Hepatocyte (in vitro differentiated cells): ENCODE measurements at regions not wholly inside any gene's neighbourhood (a gene's known extent, or its start where the extent isn't known, plus 50 kb on each side); places are given as distances from the start of the nearest gene placed in this dataset.
A peak's percentile ranks its signal among the peaks of the same experiment; 100 is the strongest.

Experiments used
- DNase-seq: peaks from one replicate; pipeline ENCODE4 v3.0.0-alpha.2; 2016; ENCODE audit warnings: low spot score
- H2AFZ ChIP-seq: fragments of 200-600 bp; sonication (generic); 2 replicates; pipeline ENCODE4 v1.6.0; 2016; ENCODE audit warnings: antibody characterized with exemption, mild to moderate bottlenecking
- H3K27ac ChIP-seq: fragments of 200-600 bp; sonication (generic); 2 replicates; pipeline ENCODE4 v1.5.1; 2016; ENCODE audit warnings: mild to moderate bottlenecking
- H3K27me3 ChIP-seq: fragments of 200-600 bp; sonication (generic); 2 replicates; pipeline ENCODE4 v1.6.1; 2016
- H3K36me3 ChIP-seq: fragments of 200-600 bp; sonication (generic); replicated peaks from 2 replicates; pipeline ENCODE4 v1.5.1; 2016; ENCODE audit warnings: low read depth; ENCODE audit not compliant: insufficient read depth
- H3K4me1 ChIP-seq: fragments of 200-600 bp; sonication (generic); 2 replicates; pipeline ENCODE4 v1.5.1; 2016; ENCODE audit warnings: mild to moderate bottlenecking, moderate library complexity; ENCODE audit not compliant: insufficient read depth
- H3K4me2 ChIP-seq: fragments of 200-600 bp; sonication (generic); 2 replicates; pipeline ENCODE4 v1.6.0; 2016
- H3K4me3 ChIP-seq: fragments of 200-600 bp; sonication (generic); 2 replicates; pipeline ENCODE4 v1.5.1; 2016; ENCODE audit warnings: mild to moderate bottlenecking
- H3K79me2 ChIP-seq: fragments of 200-600 bp; sonication (generic); 2 replicates; pipeline ENCODE4 v1.6.0; 2017; ENCODE audit warnings: mild to moderate bottlenecking
- H3K9me2 ChIP-seq: fragments of 200-600 bp; sonication (generic); replicated peaks from 2 replicates; pipeline ENCODE4 v1.6.0; 2017; ENCODE audit warnings: mild to moderate bottlenecking; ENCODE audit not compliant: insufficient read depth
- H3K9me3 ChIP-seq: fragments of 200-600 bp; sonication (generic); 2 replicates; pipeline ENCODE4 v1.5.1; 2016; ENCODE audit warnings: low read depth, mild to moderate bottlenecking
- H4K20me1 ChIP-seq: fragments of 200-600 bp; sonication (generic); 2 replicates; pipeline ENCODE4 v1.6.0; 2016; ENCODE audit warnings: mild to moderate bottlenecking; ENCODE audit not compliant: insufficient read depth, poor library complexity, severe bottlenecking
- CTCF ChIP-seq: fragments of 200-600 bp; sonication (generic); IDR thresholded peaks from 2 replicates; pipeline ENCODE4 v1.5.1; 2016; ENCODE audit warnings: antibody characterized with exemption, mild to moderate bottlenecking; ENCODE audit not compliant: poor library complexity
- EZH2 ChIP-seq: fragments of 200-600 bp; sonication (generic); IDR thresholded peaks from 2 replicates; pipeline ENCODE4 v1.6.1; 2016; ENCODE audit warnings: antibody characterized with exemption, mild to moderate bottlenecking, borderline replicate concordance
- EZH2phosphoT487 ChIP-seq: fragments of 200-600 bp; sonication (generic); IDR thresholded peaks from one replicate; pipeline ENCODE4 v1.6.1; 2018; ENCODE audit warnings: antibody characterized with exemption, mild to moderate bottlenecking, low read depth, moderate library complexity; ENCODE audit not compliant: unreplicated experiment, severe bottlenecking
- WGBS: methylation state at CpG from one replicate; pipeline ENCODE4 v1.1.6; 2016; ENCODE audit warnings: low lambda C conversion rate; ENCODE audit errors: missing lambda C conversion rate; 5-methylcytosine and 5-hydroxymethylcytosine counted together

GRCh38 chr4:137955595-137955994 is 286.6 kb downstream of the SLC7A11 start:
- Histone ChIP-seq H3K4me2 (no peak overlapping the region), H3K9me3 (no peaks in the 10 kb centered on the region), H3K4me3 (no peak overlapping the region), H3K27me3 (no peaks in the 10 kb centered on the region), H4K20me1 (no peaks in the 10 kb centered on the region), H3K4me1 (no peaks in the 10 kb centered on the region), H3K36me3 (no peaks in the 10 kb centered on the region), H3K79me2 (no peaks in the 10 kb centered on the region), H3K27ac (no peak overlapping the region), H3K9me2 (no peaks in the 10 kb centered on the region), H2AFZ (no peak overlapping the region)
- no peak for DNase-seq
- WGBS: 60% methylated on average over 1 of the region's 1 CpG
- TF ChIP-seq CTCF: no peak
- no peak for TF ChIP-seq EZH2
- TF ChIP-seq EZH2phosphoT487: no peak

- Histone ChIP-seq H3K27me3 (no peaks in the 10 kb centered on the region), H3K36me3 (no peaks in the 10 kb centered on the region), H3K9me2 (no peaks in the 10 kb centered on the region), H3K27ac (no peak overlapping the region), H3K79me2 (no peaks in the 10 kb centered on the region), H3K4me3 (no peak overlapping the region), H3K4me2 (no peak overlapping the region), H4K20me1 (no peaks in the 10 kb centered on the region), H3K4me1 (no peaks in the 10 kb centered on the region), H3K9me3 (no peaks in the 10 kb centered on the region), H2AFZ (no peak overlapping the region)
- 81% methylated on average over 2 of the region's 2 CpGs for WGBS
- DNase-seq: peak; percentile 6
- TF ChIP-seq EZH2phosphoT487 (no peak), CTCF (no peak), EZH2 (no peak)
Observed at GRCh38 chr4:137952116-137952515, 290.0 kb downstream of the SLC7A11 start.

- Histone ChIP-seq H3K27ac (no peak overlapping the region), H3K79me2 (no peaks in the 10 kb centered on the region), H3K9me3 (no peaks in the 10 kb centered on the region), H3K27me3 (no peaks in the 10 kb centered on the region), H4K20me1 (no peaks in the 10 kb centered on the region), H3K4me2 (no peak overlapping the region), H2AFZ (no peak overlapping the region), H3K4me1 (no peaks in the 10 kb centered on the region), H3K36me3 (no peaks in the 10 kb centered on the region), H3K9me2 (no peaks in the 10 kb centered on the region), H3K4me3 (no peak overlapping the region)
- no peak for TF ChIP-seq EZH2phosphoT487
- TF ChIP-seq EZH2: no peak
- no peak for TF ChIP-seq CTCF
- WGBS: 97% methylated on average over 3 of the region's 3 CpGs
- DNase-seq: no peak
Observed at GRCh38 chr4:137950286-137950685, 291.9 kb downstream of the SLC7A11 start.

- no peaks in the 10 kb centered on the region for H3K9me3 ChIP-seq
- no peak overlapping the region for H3K4me2 ChIP-seq
- H4K20me1 ChIP-seq: no peaks in the 10 kb centered on the region
- no peak overlapping the region for H2AFZ ChIP-seq
- H3K36me3 ChIP-seq: no peaks in the 10 kb centered on the region
- H3K79me2 ChIP-seq: no peaks in the 10 kb centered on the region
- H3K27ac ChIP-seq: no peak overlapping the region
- H3K27me3 ChIP-seq: no peaks in the 10 kb centered on the region
- DNase-seq: no peak
- H3K4me1 ChIP-seq: no peaks in the 10 kb centered on the region
- H3K9me2 ChIP-seq: no peaks in the 10 kb centered on the region
- no peak for TF ChIP-seq CTCF
- TF ChIP-seq EZH2phosphoT487: no peak
- TF ChIP-seq EZH2: no peak
- no peak overlapping the region for H3K4me3 ChIP-seq
Observed at GRCh38 chr4:137949746-137950145, 292.4 kb downstream of the SLC7A11 start.
